ENCODE measurements at regions not wholly inside any gene's neighbourhood (a gene's known extent, or its start where the extent isn't known, plus 50 kb on each side); places are given as distances from the start of the nearest gene placed in this dataset.

DNA sequence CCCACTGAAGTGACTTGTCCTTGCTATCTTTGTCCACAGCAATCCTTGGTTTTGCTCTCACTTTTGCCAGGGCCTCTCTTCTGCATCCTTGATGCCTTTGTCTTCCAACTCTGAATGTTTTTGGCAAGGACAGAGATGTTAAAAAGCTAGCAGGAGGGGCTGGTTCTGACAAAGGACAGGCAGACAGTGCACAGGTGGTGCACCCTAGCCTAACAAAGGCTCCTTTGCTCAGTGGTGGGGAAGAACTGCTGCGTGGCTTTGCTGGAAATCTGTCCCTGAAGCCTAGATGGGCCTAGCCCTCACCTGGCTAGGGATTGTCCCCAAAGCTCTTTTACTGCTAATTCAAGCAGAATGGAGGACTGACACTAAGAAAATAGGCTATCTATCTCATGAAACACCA lies 233.5 kb downstream of the MAN2A1 start:
- H3K4me3 ChIP-seq (ENCODE audit: low read depth, low read length) = no peak overlapping the region
- H3K4me2 ChIP-seq (ENCODE audit: low read length) = no peak overlapping the region
- no peak overlapping the region for H3K9ac ChIP-seq
- no peak overlapping the region for H2AFZ ChIP-seq
- H3K36me3 ChIP-seq (ENCODE audit: control insufficient read depth, insufficient read depth, low read length) = no peaks in the 10 kb centered on the region
- no peak for TF ChIP-seq CTCF (IDR thresholded peaks at IDR 0.05)
- H3K4me1 ChIP-seq = no peaks in the 10 kb centered on the region
- H3K9me3 ChIP-seq (ENCODE audit: control insufficient read depth, low read length) = no peaks in the 10 kb centered on the region
- no peak overlapping the region for H3K27ac ChIP-seq
- no peaks in the 10 kb centered on the region for H3K79me2 ChIP-seq
- no peaks in the 10 kb centered on the region for H3K27me3 ChIP-seq (ENCODE audit: control insufficient read depth, insufficient read depth, low read length)

DNA sequence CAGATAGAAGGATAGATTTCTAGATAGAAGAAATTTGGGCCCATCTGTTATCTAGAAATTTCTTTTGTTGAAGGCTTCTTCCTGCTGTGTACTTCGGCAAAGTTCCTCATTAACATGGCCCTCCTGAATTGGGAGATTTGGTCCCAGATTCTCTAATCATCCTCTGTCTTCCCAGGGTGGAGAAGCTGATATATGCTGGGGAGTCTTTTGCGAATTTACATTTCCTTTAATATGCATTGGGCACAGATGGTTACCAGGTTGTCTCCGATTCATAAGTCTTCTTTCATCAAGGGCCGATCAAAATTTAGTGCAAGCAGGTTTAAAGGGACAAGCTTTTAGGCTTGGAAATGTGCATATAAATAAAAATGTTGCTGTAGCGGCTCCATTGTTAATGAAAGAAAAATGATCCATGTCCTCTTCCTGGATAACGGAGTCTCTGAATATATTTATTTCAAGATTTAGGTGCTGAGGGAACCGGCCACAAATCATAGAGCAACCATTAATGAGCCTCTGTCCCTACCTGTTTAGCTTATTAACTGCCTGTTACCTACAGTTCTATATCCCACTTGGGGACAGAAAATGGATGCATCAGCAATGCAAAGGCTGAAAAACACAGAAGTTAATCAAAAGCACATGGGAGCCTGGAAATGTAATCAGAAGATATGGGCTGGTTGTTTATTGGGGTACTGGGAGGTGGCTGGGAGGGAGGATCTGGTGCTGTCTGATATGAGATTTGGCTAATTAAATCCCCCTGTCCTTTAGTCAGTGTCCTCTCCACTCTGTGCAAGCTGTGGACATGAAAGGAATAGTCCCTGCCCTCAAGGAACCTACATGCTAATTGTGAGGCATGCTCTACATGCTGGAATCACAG lies 234.7 kb downstream of the MAN2A1 start:
- H3K79me2 ChIP-seq = no peaks in the 10 kb centered on the region

GRCh38 chr5:109927639-109928038 lies 237.9 kb downstream of the MAN2A1 start:
- Histone ChIP-seq H3K9me3 (ENCODE audit: control insufficient read depth, low read length) (no peaks in the 10 kb centered on the region), H3K27me3 (ENCODE audit: control insufficient read depth, insufficient read depth, low read length) (no peaks in the 10 kb centered on the region), H3K4me1 (no peaks in the 10 kb centered on the region), H3K4me2 (ENCODE audit: low read length) (no peak overlapping the region), H3K27ac (no peak overlapping the region), H2AFZ (no peak overlapping the region), H3K36me3 (ENCODE audit: control insufficient read depth, insufficient read depth, low read length) (no peaks in the 10 kb centered on the region), H3K9ac (no peak overlapping the region), H3K79me2 (no peaks in the 10 kb centered on the region), H3K4me3 (ENCODE audit: low read depth, low read length) (no peak overlapping the region)
- TF ChIP-seq CTCF (IDR thresholded peaks at IDR 0.05) = no peak

More for the DNA sequence above, 234.7 kb downstream of the MAN2A1 start:
- H3K4me2 ChIP-seq (ENCODE audit: low read length) = no peak overlapping the region
- H3K4me1 ChIP-seq = no peaks in the 10 kb centered on the region
- H3K36me3 ChIP-seq (ENCODE audit: control insufficient read depth, insufficient read depth, low read length) = no peaks in the 10 kb centered on the region
- H2AFZ ChIP-seq = no peak overlapping the region
- no peak overlapping the region for H3K4me3 ChIP-seq (ENCODE audit: low read depth, low read length)
- TF ChIP-seq CTCF (IDR thresholded peaks at IDR 0.05) = no peak
- H3K27ac ChIP-seq = no peak overlapping the region
- no peak overlapping the region for H3K9ac ChIP-seq
- H3K27me3 ChIP-seq (ENCODE audit: control insufficient read depth, insufficient read depth, low read length) = no peaks in the 10 kb centered on the region
- no peaks in the 10 kb centered on the region for H3K9me3 ChIP-seq (ENCODE audit: control insufficient read depth, low read length)

GRCh38 chr5:109928046-109928445 lies 238.3 kb downstream of the MAN2A1 start:
- Histone ChIP-seq H3K27me3 (ENCODE audit: control insufficient read depth, insufficient read depth, low read length) (no peaks in the 10 kb centered on the region), H3K4me2 (ENCODE audit: low read length) (no peak overlapping the region), H3K79me2 (no peaks in the 10 kb centered on the region), H3K9ac (no peak overlapping the region), H3K27ac (no peak overlapping the region), H3K9me3 (ENCODE audit: control insufficient read depth, low read length) (no peaks in the 10 kb centered on the region), H2AFZ (no peak overlapping the region), H3K36me3 (ENCODE audit: control insufficient read depth, insufficient read depth, low read length) (no peaks in the 10 kb centered on the region), H3K4me3 (ENCODE audit: low read depth, low read length) (no peak overlapping the region), H3K4me1 (no peaks in the 10 kb centered on the region)
- TF ChIP-seq CTCF (IDR thresholded peaks at IDR 0.05) = no peak

GRCh38 chr5:109928811-109929210 lies 239.1 kb downstream of the MAN2A1 start:
- Histone ChIP-seq H3K79me2 (no peaks in the 10 kb centered on the region), H3K36me3 (ENCODE audit: control insufficient read depth, insufficient read depth, low read length) (no peaks in the 10 kb centered on the region), H3K9me3 (ENCODE audit: control insufficient read depth, low read length) (no peaks in the 10 kb centered on the region), H2AFZ (no peak overlapping the region), H3K4me2 (ENCODE audit: low read length) (no peak overlapping the region), H3K4me1 (no peaks in the 10 kb centered on the region), H3K27ac (no peak overlapping the region), H3K27me3 (ENCODE audit: control insufficient read depth, insufficient read depth, low read length) (no peaks in the 10 kb centered on the region), H3K9ac (no peak overlapping the region), H3K4me3 (ENCODE audit: low read depth, low read length) (no peak overlapping the region)
- no peak for TF ChIP-seq CTCF (IDR thresholded peaks at IDR 0.05)

Data from parathyroid adenoma (tissue), 2 donors.